Right kidney (tissue), 1 donor: ENCODE measurements at regions not wholly inside any gene's neighbourhood (a gene's known extent, or its start where the extent isn't known, plus 50 kb on each side); places are given as distances from the start of the nearest gene placed in this dataset.

Experiments used
- DNase-seq: peaks from one replicate; pipeline ENCODE4 v3.0.0-alpha.2; 2016

GRCh38 chr11:91222830-91223229, 1000.0 kb upstream of the CHORDC1 start:
- no peak for DNase-seq

GRCh38 chr11:91220476-91221202, 997.8 kb upstream of the CHORDC1 start:
- no peak for DNase-seq

GRCh38 chr11:91219535-91219934, 996.7 kb upstream of the CHORDC1 start:
- DNase-seq = no peak

- DNase-seq = no peak
Measured at GRCh38 chr11:91209751-91210150, 986.9 kb upstream of the CHORDC1 start.

GRCh38 chr11:91209306-91209705, 986.5 kb upstream of the CHORDC1 start:
- no peak for DNase-seq

- DNase-seq = no peak
Measured at GRCh38 chr11:91199866-91200265, 977.0 kb upstream of the CHORDC1 start.

- no peak for DNase-seq
Measured at GRCh38 chr11:91194546-91194945, 971.7 kb upstream of the CHORDC1 start.

- no peak for DNase-seq
Measured at GRCh38 chr11:91188484-91188883, 965.6 kb upstream of the CHORDC1 start.

- DNase-seq = no peak
Measured at GRCh38 chr11:91187314-91187713, 964.5 kb upstream of the CHORDC1 start.

GRCh38 chr11:91178366-91178765, 955.5 kb upstream of the CHORDC1 start:
- no peak for DNase-seq

GRCh38 chr11:91174734-91175133, 951.9 kb upstream of the CHORDC1 start:
- no peak for DNase-seq

- DNase-seq = no peak
Measured at GRCh38 chr11:91174193-91174592, 951.3 kb upstream of the CHORDC1 start.

- no peak for DNase-seq
Measured at GRCh38 chr11:91173701-91174100, 950.9 kb upstream of the CHORDC1 start.

- no peak for DNase-seq
Measured at GRCh38 chr11:91170711-91171110, 947.9 kb upstream of the CHORDC1 start.

GRCh38 chr11:91164452-91164822, 941.6 kb upstream of the CHORDC1 start:
- no peak for DNase-seq

GRCh38 chr11:91163619-91164451, 941.0 kb upstream of the CHORDC1 start:
- no peak for DNase-seq

- DNase-seq = no peak
Measured at GRCh38 chr11:91160661-91161060, 937.8 kb upstream of the CHORDC1 start.

- DNase-seq = no peak
Measured at GRCh38 chr11:91158891-91159537, 936.2 kb upstream of the CHORDC1 start.

GRCh38 chr11:91158297-91158696, 935.4 kb upstream of the CHORDC1 start:
- no peak for DNase-seq

- no peak for DNase-seq
Measured at GRCh38 chr11:91156041-91156440, 933.2 kb upstream of the CHORDC1 start.

GRCh38 chr11:91147885-91148284, 925.0 kb upstream of the CHORDC1 start:
- DNase-seq = no peak

GRCh38 chr11:91141655-91142054, 918.8 kb upstream of the CHORDC1 start:
- DNase-seq = no peak

GRCh38 chr11:91136631-91137030, 913.8 kb upstream of the CHORDC1 start:
- no peak for DNase-seq
